ENCODE measurements at regions not wholly inside any gene's neighbourhood (a gene's known extent, or its start where the extent isn't known, plus 50 kb on each side); places are given as distances from the start of the nearest gene placed in this dataset.

GRCh38 chr4:126051689-126052424 is 737.1 kb downstream of the FAT4 start:
- peak; percentile 60 for DNase-seq (ENCODE audit: low read depth, low spot score)
- no peaks in the 10 kb centered on the region for H3K79me2 ChIP-seq (ENCODE audit: control insufficient read depth, insufficient read depth, low read length)
- H3K36me3 ChIP-seq (ENCODE audit: control insufficient read depth in 2 of 2, extremely low read depth in 1 of 2, insufficient read depth in 2 of 2, low read length in 2 of 2), result no peaks in the 10 kb centered on the region
- TF ChIP-seq, protein P1, sequence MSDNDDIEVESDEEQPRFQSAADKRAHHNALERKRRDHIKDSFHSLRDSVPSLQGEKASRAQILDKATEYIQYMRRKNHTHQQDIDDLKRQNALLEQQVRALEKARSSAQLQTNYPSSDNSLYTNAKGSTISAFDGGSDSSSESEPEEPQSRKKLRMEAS (IDR thresholded peaks at IDR 0.05; ENCODE audit: insufficient read depth, insufficient read length), result no peak
- H3K9me1 ChIP-seq (replicated peaks; ENCODE audit: control insufficient read depth, extremely low read depth, insufficient read depth, low read length), result no peaks in the 10 kb centered on the region
- no TSS peak for BruUV-seq (replicated peaks)
- no peaks in the 10 kb centered on the region for H3K27me3 ChIP-seq (ENCODE audit: control insufficient read depth in 2 of 2, insufficient read depth in 2 of 2, low read length in 2 of 2)
- intact Hi-C loops (cut with micrococcal nuclease), result no loop called here
- FAIRE-seq, result no peak
- H4K20me1 ChIP-seq (replicated peaks; ENCODE audit: control insufficient read depth, extremely low read depth, insufficient read depth, low read length), result no peaks in the 10 kb centered on the region
- dilution Hi-C loops (cut with MboI; ENCODE audit: extremely low pct_ligation_motif_present, low sequenced_read_pairs), result no loop called here
- H3K4me2 ChIP-seq (ENCODE audit: insufficient read depth, low read length), result no peak overlapping the region
- no peak overlapping the region for H3K27ac ChIP-seq (ENCODE audit: insufficient read depth, low read depth, low read length)
- POLR2A ChIA-PET, result no interaction called here
- no peak overlapping the region for H3K4me3 ChIP-seq (replicated peaks in 1 of 3; ENCODE audit: insufficient read depth in 1 of 3, low read depth in 1 of 3, low read length in 3 of 3)
- H3K9me3 ChIP-seq (replicated peaks; ENCODE audit: control insufficient read depth, insufficient read depth, low read length), result no peaks in the 10 kb centered on the region
- H2AFZ ChIP-seq (ENCODE audit: low read depth, low read length), result no peak overlapping the region
- no peak overlapping the region for H3K9ac ChIP-seq (replicated peaks; ENCODE audit: extremely low read depth, insufficient read depth, low read length)
- CTCF ChIA-PET, result interaction anchor here (0.8 to 1.0 kb wide), 2 partner anchors 55 to 738 kb away, joined by 3 to 4 read pairs; no protein-coding TSS in a partner anchor
- H3K4me1 ChIP-seq (ENCODE audit: control insufficient read depth, extremely low read depth, insufficient read depth, low read length), result no peaks in the 10 kb centered on the region

DNA sequence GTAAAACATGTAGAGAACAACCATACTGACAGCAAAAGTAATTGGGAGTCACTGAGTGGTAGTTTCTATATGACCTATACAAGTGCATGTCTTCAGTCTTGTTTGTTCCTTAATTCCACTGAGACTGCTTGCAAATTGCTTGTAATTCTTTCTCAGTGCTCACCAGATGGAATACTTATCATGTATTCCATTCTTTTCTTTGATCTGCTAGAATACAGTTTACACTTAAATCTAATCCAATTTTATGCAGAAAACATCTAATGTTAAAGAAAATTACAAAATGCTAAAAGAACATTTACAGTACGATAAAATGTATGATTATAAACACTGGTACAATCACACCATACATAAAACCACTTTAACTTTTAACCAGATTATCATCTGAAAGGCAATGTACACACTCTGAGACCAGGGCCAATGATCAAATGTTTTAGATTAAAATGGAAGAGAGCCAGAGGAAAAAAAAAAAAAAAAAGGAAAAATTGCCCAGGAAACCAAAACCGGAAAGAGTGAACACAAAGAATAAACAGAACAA is 741.4 kb downstream of the FAT4 start:
- intact Hi-C loops (cut with micrococcal nuclease) (no loop called here), dilution Hi-C loops (cut with MboI; ENCODE audit: extremely low pct_ligation_motif_present, low sequenced_read_pairs) (no loop called here)
- TF ChIP-seq, protein P2, sequence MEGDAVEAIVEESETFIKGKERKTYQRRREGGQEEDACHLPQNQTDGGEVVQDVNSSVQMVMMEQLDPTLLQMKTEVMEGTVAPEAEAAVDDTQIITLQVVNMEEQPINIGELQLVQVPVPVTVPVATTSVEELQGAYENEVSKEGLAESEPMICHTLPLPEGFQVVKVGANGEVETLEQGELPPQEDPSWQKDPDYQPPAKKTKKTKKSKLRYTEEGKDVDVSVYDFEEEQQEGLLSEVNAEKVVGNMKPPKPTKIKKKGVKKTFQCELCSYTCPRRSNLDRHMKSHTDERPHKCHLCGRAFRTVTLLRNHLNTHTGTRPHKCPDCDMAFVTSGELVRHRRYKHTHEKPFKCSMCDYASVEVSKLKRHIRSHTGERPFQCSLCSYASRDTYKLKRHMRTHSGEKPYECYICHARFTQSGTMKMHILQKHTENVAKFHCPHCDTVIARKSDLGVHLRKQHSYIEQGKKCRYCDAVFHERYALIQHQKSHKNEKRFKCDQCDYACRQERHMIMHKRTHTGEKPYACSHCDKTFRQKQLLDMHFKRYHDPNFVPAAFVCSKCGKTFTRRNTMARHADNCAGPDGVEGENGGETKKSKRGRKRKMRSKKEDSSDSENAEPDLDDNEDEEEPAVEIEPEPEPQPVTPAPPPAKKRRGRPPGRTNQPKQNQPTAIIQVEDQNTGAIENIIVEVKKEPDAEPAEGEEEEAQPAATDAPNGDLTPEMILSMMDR (IDR thresholded peaks at IDR 0.05; ENCODE audit: extremely low read depth in 1 of 2, insufficient read depth in 1 of 2, low read depth in 1 of 2, low read length in 2 of 2), result no peak
- TF ChIP-seq POLR2A (IDR thresholded peaks at IDR 0.05; ENCODE audit: low read depth, low read length), result no peak
- no peak for TF ChIP-seq JUN (IDR thresholded peaks at IDR 0.05; ENCODE audit: borderline replicate concordance, insufficient read depth, insufficient read length, low read depth)
- TF ChIP-seq FOS (IDR thresholded peaks at IDR 0.05; ENCODE audit: borderline replicate concordance, insufficient read depth, low read length), result no peak
- no peak for TF ChIP-seq POLR2AphosphoS5 (IDR thresholded peaks at IDR 0.05; ENCODE audit: insufficient read depth, low read depth, low read length)
- TF ChIP-seq GATA2 (IDR thresholded peaks at IDR 0.05; ENCODE audit: insufficient read depth, insufficient read length, low read depth, low read length), result no peak
- TF ChIP-seq MYC (IDR thresholded peaks at IDR 0.05; ENCODE audit: low read depth, low read length), result no peak
- H3K79me2 ChIP-seq (ENCODE audit: control insufficient read depth, insufficient read depth, low read length), result no peaks in the 10 kb centered on the region
- no peak for FAIRE-seq
- no peaks in the 10 kb centered on the region for H4K20me1 ChIP-seq (replicated peaks; ENCODE audit: control insufficient read depth, extremely low read depth, insufficient read depth, low read length)
- no peaks in the 10 kb centered on the region for H3K4me1 ChIP-seq (ENCODE audit: control insufficient read depth, extremely low read depth, insufficient read depth, low read length)
- H3K9me1 ChIP-seq (replicated peaks; ENCODE audit: control insufficient read depth, extremely low read depth, insufficient read depth, low read length), result no peaks in the 10 kb centered on the region
- BruUV-seq (replicated peaks), result no TSS peak
- ChIA-PET POLR2A (no interaction called here), CTCF (no interaction called here)
- no peak overlapping the region for H3K9ac ChIP-seq (replicated peaks; ENCODE audit: extremely low read depth, insufficient read depth, low read length)
- H3K27ac ChIP-seq (ENCODE audit: insufficient read depth, low read depth, low read length), result no peak overlapping the region
- no peak overlapping the region for H3K4me3 ChIP-seq (replicated peaks in 1 of 3; ENCODE audit: insufficient read depth in 1 of 3, low read depth in 1 of 3, low read length in 3 of 3)
- H3K36me3 ChIP-seq (ENCODE audit: control insufficient read depth in 2 of 2, extremely low read depth in 1 of 2, insufficient read depth in 2 of 2, low read length in 2 of 2), result no peaks in the 10 kb centered on the region
- no peak for DNase-seq (ENCODE audit: low read depth, low spot score)
- no peak overlapping the region for H3K4me2 ChIP-seq (ENCODE audit: insufficient read depth, low read length)
- H3K27me3 ChIP-seq (ENCODE audit: control insufficient read depth in 2 of 2, insufficient read depth in 2 of 2, low read length in 2 of 2), result no peaks in the 10 kb centered on the region
- no peak overlapping the region for H2AFZ ChIP-seq (ENCODE audit: low read depth, low read length)
- no peaks in the 10 kb centered on the region for H3K9me3 ChIP-seq (replicated peaks; ENCODE audit: control insufficient read depth, insufficient read depth, low read length)
